Colonic mucosa (tissue), 4 donors: ENCODE measurements at regions not wholly inside any gene's neighbourhood (a gene's known extent, or its start where the extent isn't known, plus 50 kb on each side); places are given as distances from the start of the nearest gene placed in this dataset.
"Not testable (repeated sequence)": the region's sequence is repeated elsewhere in the genome, so short reads cannot be mapped to it uniquely, and the experiment has no call there.

Experiments
- DNase-seq: peaks from one replicate; pipeline ENCODE4 v3.0.0-alpha.2; 2020
- H3K27ac ChIP-seq: fragments of 200-600 bp; one replicate; pipeline ENCODE4 v1.8.0; 2021
- H3K27me3 ChIP-seq: fragments of 200-600 bp; one replicate; pipeline ENCODE4 v1.8.0; 2021
- H3K36me3 ChIP-seq: fragments of 200-600 bp; one replicate; pipeline ENCODE4 v1.8.0; 2021
- H3K4me1 ChIP-seq: fragments of 200-600 bp; one replicate; pipeline ENCODE4 v1.8.0; 2021; ENCODE audit warnings: mild to moderate bottlenecking
- H3K4me3 ChIP-seq: fragments of 200-600 bp; one replicate; pipeline ENCODE4 v1.8.0; 2021
- H3K9ac ChIP-seq, 2 donors: one replicate each; pipeline ENCODE4 v1.7.0; 2013; ENCODE audit warnings: control low read depth in 2 of 2, low read depth in 2 of 2, low read length in 2 of 2
- H3K9me3 ChIP-seq: fragments of 200-600 bp; one replicate; pipeline ENCODE4 v1.8.0; 2021
- intact Hi-C: fragments of 100-400 bp; cut with DNase I; formaldehyde crosslinking; loops from one replicate; pipeline ENCODE4 v1.14.1; 2022
- TF ChIP-seq, protein P1 (sequence below): fragments of 200-600 bp; IDR thresholded peaks from one replicate; pipeline ENCODE4 v1.8.0; 2022; ENCODE audit warnings: antibody characterized with exemption, mild to moderate bottlenecking
- donor health status: healthy.
- donor health status: DM: no; HTN: no; CAD: no.
- donor health status: DM: no; HTN: no; CAD: no.

DNA sequence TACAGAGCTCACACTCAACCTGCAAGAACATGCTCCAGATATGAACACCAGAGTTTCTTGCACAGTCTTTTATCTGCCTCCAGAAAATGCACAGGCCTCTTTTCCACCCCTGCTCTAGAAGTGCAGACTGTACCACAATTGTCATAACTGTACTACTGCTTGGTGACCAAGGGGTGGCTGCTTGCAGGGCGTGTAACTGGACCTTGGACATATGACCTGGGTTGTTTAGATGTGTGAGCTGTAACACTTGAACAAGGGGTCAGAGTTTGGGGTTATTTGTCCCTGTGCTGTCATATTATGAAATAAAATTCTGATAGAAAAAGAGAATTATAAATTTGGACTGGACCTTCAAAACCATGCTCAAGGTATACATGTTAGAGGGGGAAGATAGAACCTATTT lies 1185.5 kb downstream of the FAM181B start:
- Histone ChIP-seq H3K36me3 (no peaks in the 10 kb centered on the region), H3K27ac (no peak overlapping the region), H3K4me1 (no peaks in the 10 kb centered on the region), H3K4me3 (no peak overlapping the region), H3K27me3 (no peaks in the 10 kb centered on the region), H3K9ac (no peak overlapping the region), H3K9me3 (no peaks in the 10 kb centered on the region)
- no peak for DNase-seq
- intact Hi-C loops: no loop called here
- TF ChIP-seq, protein P1, sequence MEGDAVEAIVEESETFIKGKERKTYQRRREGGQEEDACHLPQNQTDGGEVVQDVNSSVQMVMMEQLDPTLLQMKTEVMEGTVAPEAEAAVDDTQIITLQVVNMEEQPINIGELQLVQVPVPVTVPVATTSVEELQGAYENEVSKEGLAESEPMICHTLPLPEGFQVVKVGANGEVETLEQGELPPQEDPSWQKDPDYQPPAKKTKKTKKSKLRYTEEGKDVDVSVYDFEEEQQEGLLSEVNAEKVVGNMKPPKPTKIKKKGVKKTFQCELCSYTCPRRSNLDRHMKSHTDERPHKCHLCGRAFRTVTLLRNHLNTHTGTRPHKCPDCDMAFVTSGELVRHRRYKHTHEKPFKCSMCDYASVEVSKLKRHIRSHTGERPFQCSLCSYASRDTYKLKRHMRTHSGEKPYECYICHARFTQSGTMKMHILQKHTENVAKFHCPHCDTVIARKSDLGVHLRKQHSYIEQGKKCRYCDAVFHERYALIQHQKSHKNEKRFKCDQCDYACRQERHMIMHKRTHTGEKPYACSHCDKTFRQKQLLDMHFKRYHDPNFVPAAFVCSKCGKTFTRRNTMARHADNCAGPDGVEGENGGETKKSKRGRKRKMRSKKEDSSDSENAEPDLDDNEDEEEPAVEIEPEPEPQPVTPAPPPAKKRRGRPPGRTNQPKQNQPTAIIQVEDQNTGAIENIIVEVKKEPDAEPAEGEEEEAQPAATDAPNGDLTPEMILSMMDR: no peak

DNA sequence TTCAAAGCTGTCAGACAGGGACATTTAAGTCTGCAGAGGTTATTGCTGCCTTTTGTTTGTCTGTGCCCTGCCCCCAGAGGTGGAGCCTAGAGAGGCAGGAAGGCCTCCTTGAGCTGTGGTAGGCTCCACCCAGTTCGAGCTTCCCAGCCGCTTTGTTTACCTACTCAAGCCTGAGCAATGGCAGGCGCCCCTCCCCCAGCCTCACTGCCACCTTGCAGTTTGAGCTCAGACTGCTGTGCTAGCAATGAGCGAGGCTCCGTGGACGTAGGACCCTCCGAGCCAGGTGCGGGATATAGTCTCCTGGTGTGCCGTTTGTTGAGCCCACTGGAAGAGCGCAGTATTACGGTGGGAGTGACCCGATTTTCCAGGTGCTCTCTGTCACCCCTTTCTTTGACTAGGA lies 1193.9 kb downstream of the FAM181B start:
- H3K36me3 ChIP-seq, H3K9ac ChIP-seq, H3K27ac ChIP-seq, H3K4me3 ChIP-seq, H3K27me3 ChIP-seq, H3K9me3 ChIP-seq, H3K4me1 ChIP-seq, DNase-seq, intact Hi-C loops: not testable (repeated sequence)

DNA sequence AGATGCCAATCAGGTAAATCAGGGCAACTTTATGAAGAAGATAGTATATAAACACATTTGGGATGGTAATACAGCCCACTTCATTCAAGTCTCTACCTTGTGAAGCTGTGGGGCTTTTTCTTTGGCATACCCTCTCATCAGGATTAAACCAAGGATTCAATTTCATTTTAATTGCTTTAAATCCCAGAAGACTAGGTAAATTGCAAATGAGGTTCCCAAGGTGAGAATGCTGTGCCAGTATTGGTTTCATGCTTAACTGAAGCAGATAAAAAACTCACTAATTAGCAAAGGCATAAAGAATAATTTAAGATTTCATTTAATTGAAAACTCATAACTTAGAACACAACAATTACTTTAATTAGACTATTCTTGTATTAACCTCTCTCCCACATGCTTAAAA lies 1218.1 kb downstream of the FAM181B start:
- intact Hi-C loops: no loop called here
- H3K36me3 ChIP-seq: no peaks in the 10 kb centered on the region
- H3K4me1 ChIP-seq: no peaks in the 10 kb centered on the region
- DNase-seq: no peak
- TF ChIP-seq, protein P1: no peak
- no peak overlapping the region for H3K4me3 ChIP-seq
- no peaks in the 10 kb centered on the region for H3K27me3 ChIP-seq
- no peak overlapping the region for H3K9ac ChIP-seq
- no peak overlapping the region for H3K27ac ChIP-seq
- no peaks in the 10 kb centered on the region for H3K9me3 ChIP-seq

DNA sequence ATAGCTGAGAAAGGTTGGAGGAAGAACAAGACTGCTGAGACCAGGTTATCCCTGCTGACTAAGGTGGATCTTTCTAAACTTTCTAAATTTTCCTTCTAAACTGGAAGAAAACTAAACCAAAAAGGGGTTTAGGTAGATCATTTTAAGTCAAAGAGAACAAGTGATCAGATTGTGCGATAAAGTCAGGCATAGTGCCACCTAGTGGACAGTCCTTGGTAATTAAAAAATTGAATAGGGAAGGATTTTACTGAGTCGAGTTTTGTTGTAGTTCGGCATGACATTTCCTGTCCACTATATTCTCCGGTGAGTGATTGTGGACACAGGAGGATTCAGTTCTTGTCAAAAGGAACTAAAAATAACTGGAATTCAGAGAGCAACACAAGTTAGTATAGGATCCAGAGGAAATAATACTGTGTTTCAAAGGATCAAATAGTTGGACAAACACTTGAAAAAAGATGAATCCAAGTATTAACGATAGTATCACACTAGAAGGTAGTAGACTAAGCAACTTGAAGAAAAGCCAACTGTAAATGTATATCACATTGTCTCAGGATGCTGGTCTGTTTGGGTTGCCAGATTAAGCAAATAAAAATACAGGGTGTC lies 1236.4 kb downstream of the FAM181B start:
- DNase-seq: peak; percentile 22
- Histone ChIP-seq H3K9me3 (no peaks in the 10 kb centered on the region), H3K4me1 (no peaks in the 10 kb centered on the region), H3K27ac (no peak overlapping the region), H3K9ac (no peak overlapping the region), H3K36me3 (no peaks in the 10 kb centered on the region), H3K27me3 (no peaks in the 10 kb centered on the region), H3K4me3 (no peak overlapping the region)
- intact Hi-C loops: no loop called here
- TF ChIP-seq, protein P1: peak; percentile 44

DNA sequence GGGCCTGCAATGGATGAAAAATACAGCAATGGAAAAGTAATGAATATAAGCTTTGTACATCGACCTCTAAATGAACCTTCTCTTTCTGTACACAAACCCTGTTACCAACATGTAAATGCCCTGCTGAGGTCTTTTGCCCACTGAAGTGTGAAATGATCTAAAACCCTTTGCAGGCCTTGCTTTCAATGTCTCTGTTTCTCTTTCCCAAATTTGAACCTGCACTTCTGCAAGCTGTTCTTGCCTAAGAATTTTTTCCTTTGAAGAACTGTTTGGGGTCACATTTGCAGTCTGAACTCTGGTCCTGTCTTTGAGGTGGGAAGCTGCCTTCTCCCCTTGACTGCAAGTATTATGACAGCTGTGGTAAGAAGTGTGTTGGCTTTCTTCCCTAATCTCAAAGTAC lies 1237.1 kb downstream of the FAM181B start:
- no peak overlapping the region for H3K27ac ChIP-seq
- no peak overlapping the region for H3K4me3 ChIP-seq
- intact Hi-C loops: no loop called here
- TF ChIP-seq, protein P1: no peak
- H3K27me3 ChIP-seq: no peaks in the 10 kb centered on the region
- H3K4me1 ChIP-seq: no peaks in the 10 kb centered on the region
- no peaks in the 10 kb centered on the region for H3K36me3 ChIP-seq
- no peaks in the 10 kb centered on the region for H3K9me3 ChIP-seq
- no peak overlapping the region for H3K9ac ChIP-seq
- no peak for DNase-seq

DNA sequence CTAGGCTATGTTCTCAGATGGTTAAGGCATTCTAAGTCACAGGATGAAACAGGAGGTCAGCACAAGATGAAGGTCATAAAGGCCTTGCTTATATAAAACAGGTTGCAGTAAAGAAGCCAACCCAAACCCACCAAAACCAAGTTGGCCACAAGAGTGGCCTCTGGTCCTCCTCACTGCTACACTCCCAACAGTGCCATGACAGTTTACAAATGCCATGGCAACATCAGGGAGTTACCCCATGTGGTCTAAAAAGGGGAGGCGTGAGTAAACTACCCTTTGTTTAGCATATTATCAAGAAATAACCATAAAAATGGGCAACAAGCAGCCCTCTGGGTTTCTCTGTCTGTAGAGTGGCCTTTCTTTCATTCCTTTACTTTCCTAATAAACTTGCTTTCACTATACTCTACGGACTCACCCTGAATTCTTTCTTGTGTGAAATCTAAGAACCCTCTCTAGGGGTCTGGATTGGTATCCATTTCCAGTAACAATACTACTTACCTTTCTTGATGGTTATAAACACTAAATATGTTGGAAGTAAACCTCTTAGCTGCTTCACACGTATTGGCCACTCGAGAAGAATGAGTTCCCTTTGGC lies 1237.9 kb downstream of the FAM181B start:
- no peak overlapping the region for H3K27ac ChIP-seq
- no peak overlapping the region for H3K4me3 ChIP-seq
- H3K4me1 ChIP-seq: no peaks in the 10 kb centered on the region
- no peaks in the 10 kb centered on the region for H3K27me3 ChIP-seq
- H3K36me3 ChIP-seq: no peaks in the 10 kb centered on the region
- no peak for DNase-seq
- no peaks in the 10 kb centered on the region for H3K9me3 ChIP-seq
- no peak overlapping the region for H3K9ac ChIP-seq
- TF ChIP-seq, protein P1: no peak
- intact Hi-C loops: no loop called here
